ENCODE measurements at regions not wholly inside any gene's neighbourhood (a gene's known extent, or its start where the extent isn't known, plus 50 kb on each side); places are given as distances from the start of the nearest gene placed in this dataset.

DNA sequence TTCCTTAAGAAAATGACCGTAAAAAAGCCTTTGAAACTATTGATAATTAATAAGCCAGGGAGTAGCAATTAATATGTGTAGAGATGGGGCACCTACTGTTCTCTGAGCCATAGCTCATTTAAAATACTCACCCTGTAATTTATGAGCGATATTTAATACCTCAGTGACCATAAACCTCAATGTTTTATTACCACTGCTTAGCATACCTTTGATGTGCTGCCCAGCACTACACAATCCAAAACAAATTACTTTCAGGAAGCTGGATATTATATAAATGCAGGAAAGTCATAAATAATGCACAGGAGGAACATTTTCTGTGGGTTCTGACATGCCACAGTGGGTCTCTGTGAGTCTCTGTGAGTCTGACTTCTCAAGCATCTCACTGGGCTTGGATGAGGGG is 166.1 kb upstream of the RPL34 start (continued):
- TF ChIP-seq ZNF280C (tag by site-specific recombination; IDR thresholded peaks at IDR 0.05) (no peak), ZNF518A (tag by site-specific recombination; conservative IDR thresholded peaks at IDR 0.05; ENCODE audit: low read depth) (no peak), ZNF843 (tag by site-specific recombination; IDR thresholded peaks at IDR 0.05) (peak; percentile 92), ZNF776 (tag by site-specific recombination; IDR thresholded peaks at IDR 0.05; ENCODE audit: borderline replicate concordance) (no peak), ZFP3 (tag by site-specific recombination; IDR thresholded peaks at IDR 0.05; ENCODE audit: low read depth) (no peak), ZNF549 (tag by site-specific recombination; IDR thresholded peaks at IDR 0.05) (0 out of 2 replicates have a peak, but pooled peaks have one; percentile 30), ZNF214 (tag by site-specific recombination; IDR thresholded peaks at IDR 0.05; ENCODE audit: borderline replicate concordance) (no peak), EGR2 (tag by site-specific recombination; IDR thresholded peaks at IDR 0.05; ENCODE audit: low read depth) (no peak), SP3 (tag by site-specific recombination; IDR thresholded peaks at IDR 0.05) (no peak), ZNF654 (tag by site-specific recombination; IDR thresholded peaks at IDR 0.05; ENCODE audit: low read depth) (no peak), ZNF221 (tag by site-specific recombination; IDR thresholded peaks at IDR 0.05; ENCODE audit: borderline replicate concordance) (no peak), ZFP69B (tag by site-specific recombination; IDR thresholded peaks at IDR 0.05) (no peak), GLI4 (tag by site-specific recombination; IDR thresholded peaks at IDR 0.05) (no peak), ZNF184 (tag by site-specific recombination; IDR thresholded peaks at IDR 0.05) (no peak), ZNF521 (tag by site-specific recombination; IDR thresholded peaks at IDR 0.05) (no peak), ZNF280D (tag by site-specific recombination; IDR thresholded peaks at IDR 0.05) (no peak)
- TF ChIP-seq, protein P1, sequence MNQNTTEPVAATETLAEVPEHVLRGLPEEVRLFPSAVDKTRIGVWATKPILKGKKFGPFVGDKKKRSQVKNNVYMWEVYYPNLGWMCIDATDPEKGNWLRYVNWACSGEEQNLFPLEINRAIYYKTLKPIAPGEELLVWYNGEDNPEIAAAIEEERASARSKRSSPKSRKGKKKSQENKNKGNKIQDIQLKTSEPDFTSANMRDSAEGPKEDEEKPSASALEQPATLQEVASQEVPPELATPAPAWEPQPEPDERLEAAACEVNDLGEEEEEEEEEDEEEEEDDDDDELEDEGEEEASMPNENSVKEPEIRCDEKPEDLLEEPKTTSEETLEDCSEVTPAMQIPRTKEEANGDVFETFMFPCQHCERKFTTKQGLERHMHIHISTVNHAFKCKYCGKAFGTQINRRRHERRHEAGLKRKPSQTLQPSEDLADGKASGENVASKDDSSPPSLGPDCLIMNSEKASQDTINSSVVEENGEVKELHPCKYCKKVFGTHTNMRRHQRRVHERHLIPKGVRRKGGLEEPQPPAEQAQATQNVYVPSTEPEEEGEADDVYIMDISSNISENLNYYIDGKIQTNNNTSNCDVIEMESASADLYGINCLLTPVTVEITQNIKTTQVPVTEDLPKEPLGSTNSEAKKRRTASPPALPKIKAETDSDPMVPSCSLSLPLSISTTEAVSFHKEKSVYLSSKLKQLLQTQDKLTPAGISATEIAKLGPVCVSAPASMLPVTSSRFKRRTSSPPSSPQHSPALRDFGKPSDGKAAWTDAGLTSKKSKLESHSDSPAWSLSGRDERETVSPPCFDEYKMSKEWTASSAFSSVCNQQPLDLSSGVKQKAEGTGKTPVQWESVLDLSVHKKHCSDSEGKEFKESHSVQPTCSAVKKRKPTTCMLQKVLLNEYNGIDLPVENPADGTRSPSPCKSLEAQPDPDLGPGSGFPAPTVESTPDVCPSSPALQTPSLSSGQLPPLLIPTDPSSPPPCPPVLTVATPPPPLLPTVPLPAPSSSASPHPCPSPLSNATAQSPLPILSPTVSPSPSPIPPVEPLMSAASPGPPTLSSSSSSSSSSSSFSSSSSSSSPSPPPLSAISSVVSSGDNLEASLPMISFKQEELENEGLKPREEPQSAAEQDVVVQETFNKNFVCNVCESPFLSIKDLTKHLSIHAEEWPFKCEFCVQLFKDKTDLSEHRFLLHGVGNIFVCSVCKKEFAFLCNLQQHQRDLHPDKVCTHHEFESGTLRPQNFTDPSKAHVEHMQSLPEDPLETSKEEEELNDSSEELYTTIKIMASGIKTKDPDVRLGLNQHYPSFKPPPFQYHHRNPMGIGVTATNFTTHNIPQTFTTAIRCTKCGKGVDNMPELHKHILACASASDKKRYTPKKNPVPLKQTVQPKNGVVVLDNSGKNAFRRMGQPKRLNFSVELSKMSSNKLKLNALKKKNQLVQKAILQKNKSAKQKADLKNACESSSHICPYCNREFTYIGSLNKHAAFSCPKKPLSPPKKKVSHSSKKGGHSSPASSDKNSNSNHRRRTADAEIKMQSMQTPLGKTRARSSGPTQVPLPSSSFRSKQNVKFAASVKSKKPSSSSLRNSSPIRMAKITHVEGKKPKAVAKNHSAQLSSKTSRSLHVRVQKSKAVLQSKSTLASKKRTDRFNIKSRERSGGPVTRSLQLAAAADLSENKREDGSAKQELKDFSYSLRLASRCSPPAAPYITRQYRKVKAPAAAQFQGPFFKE (tag by site-specific recombination; IDR thresholded peaks at IDR 0.05; ENCODE audit: borderline replicate concordance), result no peak
- TF ChIP-seq, protein P2, sequence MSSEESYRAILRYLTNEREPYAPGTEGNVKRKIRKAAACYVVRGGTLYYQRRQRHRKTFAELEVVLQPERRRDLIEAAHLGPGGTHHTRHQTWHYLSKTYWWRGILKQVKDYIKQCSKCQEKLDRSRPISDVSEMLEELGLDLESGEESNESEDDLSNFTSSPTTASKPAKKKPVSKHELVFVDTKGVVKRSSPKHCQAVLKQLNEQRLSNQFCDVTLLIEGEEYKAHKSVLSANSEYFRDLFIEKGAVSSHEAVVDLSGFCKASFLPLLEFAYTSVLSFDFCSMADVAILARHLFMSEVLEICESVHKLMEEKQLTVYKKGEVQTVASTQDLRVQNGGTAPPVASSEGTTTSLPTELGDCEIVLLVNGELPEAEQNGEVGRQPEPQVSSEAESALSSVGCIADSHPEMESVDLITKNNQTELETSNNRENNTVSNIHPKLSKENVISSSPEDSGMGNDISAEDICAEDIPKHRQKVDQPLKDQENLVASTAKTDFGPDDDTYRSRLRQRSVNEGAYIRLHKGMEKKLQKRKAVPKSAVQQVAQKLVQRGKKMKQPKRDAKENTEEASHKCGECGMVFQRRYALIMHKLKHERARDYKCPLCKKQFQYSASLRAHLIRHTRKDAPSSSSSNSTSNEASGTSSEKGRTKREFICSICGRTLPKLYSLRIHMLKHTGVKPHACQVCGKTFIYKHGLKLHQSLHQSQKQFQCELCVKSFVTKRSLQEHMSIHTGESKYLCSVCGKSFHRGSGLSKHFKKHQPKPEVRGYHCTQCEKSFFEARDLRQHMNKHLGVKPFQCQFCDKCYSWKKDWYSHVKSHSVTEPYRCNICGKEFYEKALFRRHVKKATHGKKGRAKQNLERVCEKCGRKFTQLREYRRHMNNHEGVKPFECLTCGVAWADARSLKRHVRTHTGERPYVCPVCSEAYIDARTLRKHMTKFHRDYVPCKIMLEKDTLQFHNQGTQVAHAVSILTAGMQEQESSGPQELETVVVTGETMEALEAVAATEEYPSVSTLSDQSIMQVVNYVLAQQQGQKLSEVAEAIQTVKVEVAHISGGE (tag by site-specific recombination; conservative IDR thresholded peaks at IDR 0.05; ENCODE audit: low read depth), result no peak
- TF ChIP-seq, protein P3, sequence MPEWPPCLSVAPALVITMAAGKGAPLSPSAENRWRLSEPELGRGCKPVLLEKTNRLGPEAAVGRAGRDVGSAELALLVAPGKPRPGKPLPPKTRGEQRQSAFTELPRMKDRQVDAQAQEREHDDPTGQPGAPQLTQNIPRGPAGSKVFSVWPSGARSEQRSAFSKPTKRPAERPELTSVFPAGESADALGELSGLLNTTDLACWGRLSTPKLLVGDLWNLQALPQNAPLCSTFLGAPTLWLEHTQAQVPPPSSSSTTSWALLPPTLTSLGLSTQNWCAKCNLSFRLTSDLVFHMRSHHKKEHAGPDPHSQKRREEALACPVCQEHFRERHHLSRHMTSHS (tag by site-specific recombination; IDR thresholded peaks at IDR 0.05), result no peak
